ENCODE measurements at regions not wholly inside any gene's neighbourhood (a gene's known extent, or its start where the extent isn't known, plus 50 kb on each side); places are given as distances from the start of the nearest gene placed in this dataset.

DNA sequence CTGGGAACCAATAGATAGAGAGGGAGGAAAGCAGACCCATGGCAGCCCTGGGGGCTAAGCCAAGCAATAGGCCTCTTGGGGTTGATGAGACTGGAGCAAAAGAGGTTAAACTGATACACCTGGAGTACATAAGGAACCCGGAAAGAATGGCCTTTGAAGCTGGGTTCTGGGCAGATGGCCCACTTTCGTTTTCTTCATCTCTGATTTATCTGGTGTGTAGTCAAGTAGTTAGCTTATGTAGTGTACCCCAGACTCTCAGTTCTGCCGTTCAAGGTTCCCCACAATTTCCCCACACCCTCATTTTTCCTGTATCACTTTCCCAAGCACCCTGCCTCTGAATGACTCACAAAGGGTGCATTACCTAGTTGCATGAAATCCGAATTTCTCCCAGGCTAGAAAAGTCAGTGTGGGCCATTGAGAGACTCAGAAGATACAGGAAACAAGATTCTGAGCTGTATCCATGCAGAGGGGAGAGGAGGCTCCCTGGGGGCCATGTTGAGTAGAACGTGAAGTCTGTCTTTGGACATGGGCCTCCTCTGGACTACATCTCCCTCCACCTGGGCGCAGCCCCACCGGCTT is 235.0 kb downstream of the LOXHD1 start:
- H3K9me3 ChIP-seq (replicated peaks; ENCODE audit: control insufficient read depth, insufficient read depth, low read depth, low read length) = no peaks in the 10 kb centered on the region
- no peaks in the 10 kb centered on the region for H3K36me3 ChIP-seq (ENCODE audit: control insufficient read depth, insufficient read depth, low read length)
- 14% methylated on average over 7 of the region's 7 CpGs for WGBS (ENCODE audit: insufficient coverage, low coverage, missing lambda C conversion rate)
- in situ Hi-C loops (cut with MboI) = no loop called here
- H3K4me1 ChIP-seq (replicated peaks in 1 of 2; ENCODE audit: control insufficient read depth in 2 of 2, insufficient read depth in 2 of 2, low read length in 2 of 2) = peaks cover 9 to 26% of the 10 kb centered on the region in 2 experiments
- no peak for FAIRE-seq
- H3K27ac ChIP-seq (ENCODE audit: extremely low read depth, low read depth, low read length) = peak overlapping the region; percentile 58; the same call in 1 of the 3 replicates
- H3K27me3 ChIP-seq (ENCODE audit: control insufficient read depth in 2 of 2, insufficient read depth in 2 of 2, low read length in 2 of 2) = no peaks in the 10 kb centered on the region
- no peak for DNase-seq (ENCODE audit: extremely low read depth in 1 of 4, low spot score in 3 of 4)
- H3K79me2 ChIP-seq (ENCODE audit: control insufficient read depth, insufficient read depth, low read length) = no peaks in the 10 kb centered on the region
- CTCF ChIA-PET (ENCODE audit: low intra/inter-chr PET ratio) = no interaction called here
- H3K9me1 ChIP-seq (ENCODE audit: control insufficient read depth, insufficient read depth, low read length) = no peaks in the 10 kb centered on the region
- ATAC-seq = no peak
- POLR2A ChIA-PET = interaction anchor here (1.0 to 1.9 kb wide), 3 partner anchors 10 to 47 kb away, joined by 3 to 6 read pairs (median 4); no protein-coding TSS in a partner anchor
- H2AFZ ChIP-seq (ENCODE audit: low read depth, low read length) = no peak overlapping the region
- no peaks in the 10 kb centered on the region for H4K20me1 ChIP-seq (replicated peaks; ENCODE audit: control insufficient read depth, insufficient read depth, low read length)
- peak overlapping the region; percentile 49 for H3K4me2 ChIP-seq (ENCODE audit: insufficient read depth, low read length)
- intact Hi-C loops (cut with micrococcal nuclease) = no loop called here
- no TSS peak for BruUV-seq (replicated peaks)
- no peak overlapping the region; a peak in 1 of 4 replicates for H3K9ac ChIP-seq (ENCODE audit: insufficient read depth in 1 of 2, low read depth in 2 of 2, low read length in 2 of 2)
- H3K4me3 ChIP-seq = no peak overlapping the region
- TF ChIP-seq POLR2B (IDR thresholded peaks at IDR 0.05; ENCODE audit: low read depth, partially characterized antibody) (no peak), MCM7 (IDR thresholded peaks at IDR 0.05) (no peak), ZNF445 (CRISPR knock-in tag; IDR thresholded peaks at IDR 0.05; ENCODE audit: low read depth) (no peak), MAFG (tag; conservative IDR thresholded peaks at IDR 0.05) (no peak), ZNF707 (CRISPR knock-in tag; conservative IDR thresholded peaks at IDR 0.05) (no peak), ZSCAN29 (IDR thresholded peaks at IDR 0.05) (no peak), SAFB2 (IDR thresholded peaks at IDR 0.05; ENCODE audit: borderline replicate concordance, low read depth, low read length, severe bottlenecking) (no peak), ZNF830 (CRISPR knock-in tag; IDR thresholded peaks at IDR 0.05) (0 out of 2 replicates have a peak, but pooled peaks have one; percentile 64), RBM14 (IDR thresholded peaks at IDR 0.05; ENCODE audit: borderline replicate concordance, insufficient read depth, low read depth, low read length) (no peak), ZNF586 (CRISPR knock-in tag; conservative IDR thresholded peaks at IDR 0.05) (no peak)
- TF ChIP-seq, protein P1, sequence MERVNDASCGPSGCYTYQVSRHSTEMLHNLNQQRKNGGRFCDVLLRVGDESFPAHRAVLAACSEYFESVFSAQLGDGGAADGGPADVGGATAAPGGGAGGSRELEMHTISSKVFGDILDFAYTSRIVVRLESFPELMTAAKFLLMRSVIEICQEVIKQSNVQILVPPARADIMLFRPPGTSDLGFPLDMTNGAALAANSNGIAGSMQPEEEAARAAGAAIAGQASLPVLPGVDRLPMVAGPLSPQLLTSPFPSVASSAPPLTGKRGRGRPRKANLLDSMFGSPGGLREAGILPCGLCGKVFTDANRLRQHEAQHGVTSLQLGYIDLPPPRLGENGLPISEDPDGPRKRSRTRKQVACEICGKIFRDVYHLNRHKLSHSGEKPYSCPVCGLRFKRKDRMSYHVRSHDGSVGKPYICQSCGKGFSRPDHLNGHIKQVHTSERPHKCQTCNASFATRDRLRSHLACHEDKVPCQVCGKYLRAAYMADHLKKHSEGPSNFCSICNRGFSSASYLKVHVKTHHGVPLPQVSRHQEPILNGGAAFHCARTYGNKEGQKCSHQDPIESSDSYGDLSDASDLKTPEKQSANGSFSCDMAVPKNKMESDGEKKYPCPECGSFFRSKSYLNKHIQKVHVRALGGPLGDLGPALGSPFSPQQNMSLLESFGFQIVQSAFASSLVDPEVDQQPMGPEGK (CRISPR knock-in tag; IDR thresholded peaks at IDR 0.05; ENCODE audit: borderline replicate concordance) = 0 out of 2 replicates have a peak, but pooled peaks have one; percentile 48
- TF ChIP-seq, protein P2, sequence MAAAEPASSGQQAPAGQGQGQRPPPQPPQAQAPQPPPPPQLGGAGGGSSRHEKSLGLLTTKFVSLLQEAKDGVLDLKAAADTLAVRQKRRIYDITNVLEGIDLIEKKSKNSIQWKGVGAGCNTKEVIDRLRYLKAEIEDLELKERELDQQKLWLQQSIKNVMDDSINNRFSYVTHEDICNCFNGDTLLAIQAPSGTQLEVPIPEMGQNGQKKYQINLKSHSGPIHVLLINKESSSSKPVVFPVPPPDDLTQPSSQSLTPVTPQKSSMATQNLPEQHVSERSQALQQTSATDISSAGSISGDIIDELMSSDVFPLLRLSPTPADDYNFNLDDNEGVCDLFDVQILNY (CRISPR knock-in tag; IDR thresholded peaks at IDR 0.05) = no peak
- TF ChIP-seq, protein P3, sequence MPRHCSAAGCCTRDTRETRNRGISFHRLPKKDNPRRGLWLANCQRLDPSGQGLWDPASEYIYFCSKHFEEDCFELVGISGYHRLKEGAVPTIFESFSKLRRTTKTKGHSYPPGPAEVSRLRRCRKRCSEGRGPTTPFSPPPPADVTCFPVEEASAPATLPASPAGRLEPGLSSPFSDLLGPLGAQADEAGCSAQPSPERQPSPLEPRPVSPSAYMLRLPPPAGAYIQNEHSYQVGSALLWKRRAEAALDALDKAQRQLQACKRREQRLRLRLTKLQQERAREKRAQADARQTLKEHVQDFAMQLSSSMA (CRISPR knock-in tag; IDR thresholded peaks at IDR 0.05) = no peak
- TF ChIP-seq, protein P4, sequence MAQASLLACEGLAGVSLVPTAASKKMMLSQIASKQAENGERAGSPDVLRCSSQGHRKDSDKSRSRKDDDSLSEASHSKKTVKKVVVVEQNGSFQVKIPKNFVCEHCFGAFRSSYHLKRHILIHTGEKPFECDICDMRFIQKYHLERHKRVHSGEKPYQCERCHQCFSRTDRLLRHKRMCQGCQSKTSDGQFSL (CRISPR knock-in tag; IDR thresholded peaks at IDR 0.05) = no peak
- TF ChIP-seq, protein P4 (tag; IDR thresholded peaks at IDR 0.05) = peak in 1 of 2 experiments; percentile 56; a peak in 1 of 4 replicates
- TF ChIP-seq, protein P5, sequence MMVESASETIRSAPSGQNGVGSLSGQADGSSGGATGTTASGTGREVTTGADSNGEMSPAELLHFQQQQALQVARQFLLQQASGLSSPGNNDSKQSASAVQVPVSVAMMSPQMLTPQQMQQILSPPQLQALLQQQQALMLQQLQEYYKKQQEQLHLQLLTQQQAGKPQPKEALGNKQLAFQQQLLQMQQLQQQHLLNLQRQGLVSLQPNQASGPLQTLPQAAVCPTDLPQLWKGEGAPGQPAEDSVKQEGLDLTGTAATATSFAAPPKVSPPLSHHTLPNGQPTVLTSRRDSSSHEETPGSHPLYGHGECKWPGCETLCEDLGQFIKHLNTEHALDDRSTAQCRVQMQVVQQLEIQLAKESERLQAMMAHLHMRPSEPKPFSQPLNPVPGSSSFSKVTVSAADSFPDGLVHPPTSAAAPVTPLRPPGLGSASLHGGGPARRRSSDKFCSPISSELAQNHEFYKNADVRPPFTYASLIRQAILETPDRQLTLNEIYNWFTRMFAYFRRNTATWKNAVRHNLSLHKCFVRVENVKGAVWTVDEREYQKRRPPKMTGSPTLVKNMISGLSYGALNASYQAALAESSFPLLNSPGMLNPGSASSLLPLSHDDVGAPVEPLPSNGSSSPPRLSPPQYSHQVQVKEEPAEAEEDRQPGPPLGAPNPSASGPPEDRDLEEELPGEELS (CRISPR knock-in tag; IDR thresholded peaks at IDR 0.05; ENCODE audit: borderline replicate concordance) = no peak
